NCI-H1417 (cell line): ENCODE measurements at regions not wholly inside any gene's neighbourhood (a gene's known extent, or its start where the extent isn't known, plus 50 kb on each side); places are given as distances from the start of the nearest gene placed in this dataset.

Experiments used
- DNase-seq, 3 experiments: peaks; one replicate each; lab custom pipeline; 2025; lab: John Stamatoyannopoulos, UW

DNA sequence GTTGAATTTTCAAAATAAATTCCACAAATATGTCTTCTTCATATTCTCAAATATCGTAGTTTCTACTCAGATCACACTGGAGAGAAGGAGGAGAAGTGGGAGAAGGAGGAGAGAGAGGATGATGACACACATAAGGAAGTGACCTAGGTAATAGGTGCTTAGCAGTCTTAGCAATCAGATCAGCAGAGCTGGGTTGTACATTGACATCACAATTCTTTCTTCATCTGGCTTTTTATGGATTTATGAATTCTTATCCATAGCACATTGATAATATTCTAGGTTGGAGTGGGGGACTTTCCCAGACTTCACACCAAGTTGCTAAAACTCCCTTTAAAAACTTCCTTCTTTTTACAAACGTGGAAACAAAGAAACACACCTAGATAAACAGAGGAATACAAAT is 86.9 kb downstream of the FGF9 start:
- no peak for DNase-seq

DNA sequence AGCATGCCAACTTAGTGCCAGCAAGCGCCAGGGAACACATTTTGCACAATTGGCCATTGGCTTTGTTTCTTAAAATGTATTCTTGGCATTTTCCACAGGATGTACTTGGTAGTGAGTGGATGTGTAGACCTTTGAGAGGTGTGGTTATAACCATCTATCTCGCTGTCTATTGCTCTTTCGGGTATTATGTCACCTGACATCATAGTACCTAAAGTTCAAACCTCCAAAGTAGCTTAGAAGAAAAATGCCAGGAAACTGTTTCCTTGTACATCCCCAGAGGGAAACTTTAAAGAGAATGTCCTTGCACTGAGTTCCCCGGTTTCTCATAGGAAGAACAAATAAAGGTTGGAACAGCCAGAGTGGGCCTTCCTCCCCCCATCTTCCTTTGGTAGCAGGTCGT is 87.6 kb downstream of the FGF9 start:
- DNase-seq: no peak

DNA sequence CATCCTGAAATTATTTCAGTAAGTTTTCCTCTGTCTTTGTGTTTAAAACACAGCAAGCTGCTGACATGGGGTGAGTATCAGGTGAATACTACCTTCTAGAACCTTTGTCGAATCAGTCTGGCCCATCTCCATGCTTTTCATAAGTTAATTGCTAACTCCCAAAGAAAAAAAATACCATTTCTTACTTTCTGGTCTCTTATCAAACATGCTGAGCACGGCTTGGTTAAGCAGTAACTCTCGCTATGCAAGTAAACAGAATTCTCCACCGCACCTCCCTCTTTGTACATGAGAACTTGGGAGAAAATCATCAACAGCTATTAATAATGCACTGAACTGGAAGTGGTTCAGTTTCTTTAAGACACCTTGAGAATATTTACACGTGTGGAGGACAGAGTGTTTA is 88.6 kb downstream of the FGF9 start:
- DNase-seq: no peak

DNA sequence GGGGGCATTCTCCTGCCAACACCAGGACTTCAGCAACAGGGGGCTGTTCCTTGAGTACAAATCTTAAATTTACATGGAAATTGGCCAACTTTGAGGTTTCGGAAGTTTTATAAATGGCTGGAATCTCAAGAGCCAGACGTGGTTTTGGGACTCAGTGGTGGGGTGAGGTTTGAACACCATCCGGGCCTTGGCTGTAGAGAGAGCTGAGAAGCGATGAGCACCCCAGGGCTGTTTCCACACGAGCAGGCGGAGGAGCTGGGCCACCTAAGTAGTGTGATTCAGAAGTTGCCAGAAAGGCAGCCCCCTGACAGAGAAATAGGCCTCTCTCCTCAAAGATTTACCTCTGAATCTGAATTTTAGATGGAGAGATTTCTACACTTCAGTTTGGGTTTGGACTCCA is 89.0 kb downstream of the FGF9 start:
- DNase-seq: no peak

DNA sequence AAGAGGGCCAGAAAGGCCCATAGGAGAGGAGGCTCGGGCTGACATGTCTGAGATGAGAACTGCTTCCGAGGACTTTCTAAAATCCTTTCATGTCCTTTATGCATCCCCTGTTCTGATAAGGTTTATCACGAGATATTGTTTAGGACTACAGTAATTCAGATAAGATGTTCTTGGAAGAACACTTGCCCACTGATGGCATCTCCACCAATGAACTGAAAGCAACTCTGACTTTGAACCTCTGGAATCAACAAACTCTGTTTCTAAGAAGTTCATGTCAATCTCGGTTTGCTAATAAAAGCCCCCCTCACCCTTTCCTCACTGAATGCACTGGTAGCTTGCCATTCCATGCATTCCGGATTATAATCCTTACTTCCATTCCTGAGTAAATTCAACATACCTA is 90.9 kb downstream of the FGF9 start:
- no peak for DNase-seq

DNA sequence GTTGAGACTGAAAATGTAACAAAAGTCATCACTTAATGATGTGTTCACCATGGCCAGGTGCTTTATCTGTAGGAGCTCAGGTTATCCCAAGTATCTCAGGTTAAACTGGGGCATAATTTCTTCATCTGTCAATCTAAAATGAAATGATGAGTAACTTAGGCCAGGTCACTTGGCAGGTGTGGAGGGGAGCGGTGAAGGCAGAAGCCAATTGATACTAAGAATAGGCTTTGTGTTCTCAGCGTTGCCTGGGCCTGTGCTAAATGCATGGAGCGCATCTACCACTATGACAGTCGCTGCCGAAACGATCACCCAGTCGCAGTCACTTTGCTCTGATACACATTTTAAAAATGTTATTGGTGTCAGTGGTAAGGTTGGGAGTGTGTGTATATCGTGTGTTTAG is 91.6 kb downstream of the FGF9 start:
- DNase-seq: no peak

DNA sequence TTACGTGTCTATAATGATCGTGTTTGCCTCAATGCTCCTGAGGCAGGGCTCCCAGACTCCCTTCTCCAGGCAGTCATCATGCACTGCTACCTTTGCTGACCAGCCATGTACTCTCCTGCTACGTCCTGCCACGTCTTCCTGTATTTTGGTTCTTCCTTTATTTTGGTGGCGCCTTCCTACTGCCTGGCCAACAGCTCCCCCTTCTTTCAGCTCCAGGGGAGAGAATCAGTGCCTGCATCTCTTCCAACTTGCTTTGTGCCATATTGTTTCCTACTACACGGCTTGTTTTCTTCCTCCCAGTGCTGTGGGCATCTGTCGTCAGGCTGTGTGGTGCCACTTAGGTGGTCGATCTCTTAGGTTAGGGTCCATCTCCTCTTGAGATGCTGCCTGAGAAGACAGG is 96.2 kb downstream of the FGF9 start:
- no peak for DNase-seq

DNA sequence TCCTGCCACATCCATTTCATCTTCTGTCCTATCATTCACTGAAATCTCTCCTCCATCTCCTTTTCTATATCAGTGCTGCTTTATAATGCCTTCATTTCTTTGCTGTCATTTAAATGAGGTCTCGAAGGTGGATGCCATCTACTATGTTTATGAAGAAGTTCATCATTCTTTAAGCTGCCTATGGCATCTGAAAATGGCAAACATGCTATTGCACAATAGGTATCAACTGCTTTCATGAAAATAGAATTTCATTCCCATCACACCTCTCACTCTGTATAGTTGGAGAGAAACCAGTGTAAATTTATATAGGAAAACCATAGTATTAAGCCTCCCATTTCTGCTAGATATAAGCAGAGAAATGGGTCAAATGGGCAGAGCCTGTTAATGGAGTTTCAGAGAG is 100.2 kb downstream of the FGF9 start:
- no peak for DNase-seq

DNA sequence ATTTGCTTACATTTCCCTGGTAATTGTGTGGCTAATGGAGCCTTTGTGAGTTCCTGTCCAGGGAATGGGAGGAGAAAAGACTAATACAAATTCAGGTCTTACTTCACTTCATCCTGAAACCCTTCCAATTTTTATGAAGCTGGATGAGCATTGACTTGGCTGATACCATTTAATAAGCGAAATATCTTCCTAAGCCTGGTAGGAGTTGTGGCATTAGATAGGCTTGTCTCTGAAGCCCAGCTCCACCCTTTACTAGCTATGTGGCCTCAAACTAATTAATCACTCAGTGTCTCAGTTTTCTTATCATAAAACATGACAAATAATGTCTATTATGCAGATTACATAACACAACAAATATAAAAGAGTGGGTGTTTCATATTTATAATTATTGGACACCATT is 106.3 kb downstream of the FGF9 start:
- no peak for DNase-seq

DNA sequence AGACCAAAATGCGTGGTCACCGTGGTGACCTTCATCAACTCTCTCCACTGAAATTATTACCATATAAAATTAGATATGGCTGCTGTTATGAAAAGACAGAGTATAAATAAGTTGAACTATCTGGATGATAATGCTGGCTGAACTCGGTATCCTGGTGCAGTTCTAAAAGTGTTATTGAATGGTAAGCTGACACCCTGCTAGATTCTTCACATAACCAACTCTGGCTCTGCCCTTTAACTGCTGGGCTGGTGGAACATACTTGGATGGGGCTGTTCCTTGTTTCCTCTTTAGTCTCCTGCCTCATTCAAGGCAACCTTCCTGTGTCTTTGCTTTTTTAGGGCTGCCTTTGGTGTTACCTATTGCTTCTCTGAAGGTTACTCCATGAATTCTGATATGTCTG is 106.9 kb downstream of the FGF9 start:
- no peak for DNase-seq

DNA sequence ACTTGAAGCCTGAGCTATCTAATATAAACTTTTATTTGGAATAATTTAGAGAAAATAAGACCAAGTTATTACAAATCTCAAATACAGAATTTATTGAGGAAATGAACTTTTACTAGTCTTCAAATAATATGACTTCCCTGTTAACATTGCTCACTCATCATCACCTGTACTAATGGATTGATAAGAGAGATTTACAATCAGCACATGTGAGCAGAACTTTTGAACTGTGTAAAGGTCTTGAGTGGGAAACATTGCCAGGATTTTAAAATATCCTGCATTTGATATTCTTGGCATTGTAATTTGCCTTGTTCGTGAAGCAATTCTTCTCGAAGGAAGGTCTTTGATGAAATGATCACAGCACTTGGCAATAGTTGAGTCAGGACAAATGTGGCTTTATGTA is 111.9 kb downstream of the FGF9 start:
- DNase-seq: no peak

DNA sequence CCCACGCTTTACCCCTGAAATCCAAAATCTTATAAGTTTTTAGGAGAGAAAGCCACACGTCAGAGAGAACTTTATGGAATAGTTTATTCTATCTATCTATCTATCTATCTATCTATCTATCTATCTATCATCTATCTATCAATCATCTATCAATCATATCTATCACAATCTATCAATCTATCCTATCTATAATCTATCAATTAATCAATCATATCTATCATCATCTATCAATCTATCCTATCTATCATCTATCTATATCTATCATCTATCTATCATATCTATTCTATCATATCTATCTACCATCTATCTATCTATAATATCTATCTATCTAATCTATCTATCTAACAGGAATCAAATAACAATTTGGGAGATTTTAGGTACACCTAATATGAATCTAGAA is 115.1 kb downstream of the FGF9 start:
- no peak for DNase-seq

DNA sequence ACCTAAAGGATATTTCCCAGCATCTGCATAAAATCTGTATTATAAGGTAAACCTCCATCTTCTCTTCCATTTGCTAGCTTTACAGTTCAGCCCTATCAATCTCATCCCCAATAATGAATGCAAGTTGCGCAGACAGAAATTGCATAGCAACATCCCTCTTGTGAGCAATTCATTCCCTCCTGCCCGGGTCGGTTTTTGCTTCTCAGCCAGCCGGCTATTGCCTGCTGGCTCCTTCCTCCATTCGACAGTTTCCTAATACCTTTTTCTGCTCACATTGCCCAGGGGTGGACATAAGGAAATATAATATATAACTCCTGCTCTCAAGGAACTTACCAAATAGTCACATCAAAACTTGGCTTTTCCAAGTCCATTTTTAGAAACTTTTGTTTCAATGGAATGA is 125.2 kb downstream of the FGF9 start:
- no peak for DNase-seq

DNA sequence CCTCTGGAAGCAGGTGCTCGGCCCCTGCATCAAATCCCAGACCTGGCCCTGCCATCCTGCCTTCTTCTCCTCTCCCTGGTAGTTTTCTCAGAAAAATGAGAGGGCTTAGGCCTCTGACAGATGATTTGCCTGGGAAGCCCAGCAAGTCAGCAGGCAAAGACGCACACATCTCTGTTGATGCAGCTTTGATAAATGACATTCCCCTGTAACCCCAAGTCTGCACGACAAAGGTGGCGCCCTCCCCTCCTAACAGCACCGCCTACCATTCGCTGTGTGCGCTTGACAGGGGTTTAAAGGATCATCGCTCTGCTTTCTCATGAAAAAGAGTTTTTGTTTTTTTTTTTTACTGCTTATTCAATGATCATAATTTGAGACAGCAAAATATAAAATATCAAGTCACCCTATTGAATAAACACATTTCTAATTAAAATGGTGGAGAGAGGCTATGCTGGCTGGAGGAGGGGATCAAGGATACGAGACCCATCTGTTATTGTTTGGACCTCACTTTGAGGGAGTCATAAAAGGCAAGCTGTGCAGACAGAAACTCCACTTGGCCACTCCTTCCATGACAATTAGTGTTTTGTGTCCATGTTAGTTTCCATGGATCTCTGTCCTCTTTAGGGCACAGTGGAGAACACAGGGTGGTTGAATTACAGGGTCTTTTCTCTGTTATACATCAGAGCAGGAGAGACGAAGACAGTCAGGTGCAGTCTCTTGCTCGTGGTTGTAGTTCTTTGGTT is 126.1 kb downstream of the FGF9 start:
- DNase-seq: no peak

DNA sequence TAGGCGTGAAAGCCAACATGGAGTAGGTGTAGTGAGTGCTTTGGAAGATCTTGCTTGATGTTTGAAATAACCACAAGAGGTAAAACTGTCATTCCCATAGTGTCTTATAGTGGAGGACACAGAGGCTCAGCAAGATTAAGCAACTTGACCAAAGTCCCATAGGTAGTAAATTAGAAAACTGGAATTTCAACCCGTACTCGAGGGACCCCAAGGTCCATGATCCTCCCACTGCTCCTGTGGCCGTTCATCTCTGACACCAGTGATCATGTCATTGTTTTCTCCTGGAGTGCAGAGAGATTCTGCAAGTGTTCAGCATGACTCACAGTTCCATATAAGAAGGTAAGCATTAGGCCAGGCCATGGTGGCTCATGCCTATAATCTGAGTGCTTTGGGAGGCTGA is 126.9 kb downstream of the FGF9 start:
- DNase-seq: no peak

DNA sequence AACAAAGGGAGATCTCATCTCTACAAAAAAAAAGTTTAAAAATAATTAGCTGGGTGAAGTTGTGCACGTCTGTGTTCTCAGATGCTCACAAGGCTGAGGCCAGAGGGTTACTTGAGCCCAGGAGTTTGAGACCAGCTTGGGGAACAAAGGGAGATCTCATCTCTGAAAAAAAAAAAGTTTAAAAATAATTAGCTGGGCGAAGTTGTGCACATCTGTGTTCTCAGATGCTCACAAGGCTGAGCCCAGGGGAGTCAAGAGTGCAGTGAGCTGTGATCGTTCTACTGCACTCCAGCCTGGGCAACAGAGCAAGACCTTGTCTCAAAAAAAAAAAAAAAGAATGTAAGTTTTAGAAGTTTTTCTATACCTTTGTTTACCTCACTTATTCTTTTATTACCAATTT is 127.3 kb downstream of the FGF9 start:
- DNase-seq: no peak

DNA sequence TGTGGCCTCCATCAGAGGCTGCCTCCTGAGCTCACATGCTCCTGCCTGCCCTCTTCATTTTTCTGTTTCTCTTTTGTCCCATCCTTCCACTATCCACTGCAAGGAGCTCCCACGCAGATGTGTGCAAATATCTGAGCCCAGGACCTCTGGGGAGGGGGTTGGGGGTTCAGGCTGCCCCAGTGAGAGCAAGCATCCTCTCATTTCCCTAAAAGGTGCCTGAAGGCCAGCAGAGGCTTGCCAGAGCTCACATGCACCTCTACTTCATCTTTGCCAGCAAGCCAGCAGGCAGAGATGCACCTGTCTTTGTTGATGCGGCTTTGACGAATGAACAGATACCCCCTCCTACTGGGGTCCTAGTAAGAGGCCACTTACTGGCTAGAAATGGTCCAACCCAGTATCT is 128.8 kb downstream of the FGF9 start:
- no peak for DNase-seq

DNA sequence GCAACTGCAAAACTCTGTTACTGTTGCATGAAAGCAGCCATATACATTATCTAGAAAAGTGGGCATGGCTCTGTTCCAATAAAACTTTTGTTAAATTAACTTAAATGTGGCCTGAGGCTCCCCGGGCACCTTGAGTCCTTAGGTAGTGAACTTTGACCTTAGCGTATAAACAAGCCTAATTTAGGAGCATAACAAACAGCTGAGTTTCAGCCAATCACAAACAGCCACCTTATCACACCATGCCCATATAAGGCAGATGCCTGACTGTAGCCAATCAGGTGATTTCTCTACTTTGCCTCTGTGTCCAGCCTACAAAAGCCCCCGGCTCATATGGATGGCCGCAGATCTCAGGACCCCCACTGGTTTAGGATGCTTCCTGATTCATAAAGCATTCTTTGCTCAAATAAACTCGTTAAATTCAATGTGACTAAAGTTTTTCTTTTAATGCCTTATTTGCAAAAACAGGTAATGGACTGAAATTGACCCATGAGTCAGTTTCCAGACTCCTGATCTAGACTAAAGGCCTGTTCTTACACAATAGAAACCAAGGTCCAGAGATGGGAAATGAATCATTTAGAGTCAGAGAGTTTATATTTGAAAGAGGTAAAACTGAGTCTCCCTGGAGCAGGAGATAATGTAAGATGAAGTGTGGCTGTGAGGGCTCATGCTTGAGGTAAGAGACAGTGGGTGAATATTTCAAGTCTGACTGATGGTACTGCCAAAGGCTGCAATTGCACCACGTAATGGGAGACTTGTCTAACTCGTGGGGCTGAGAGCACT is 130.2 kb downstream of the FGF9 start:
- DNase-seq: no peak

DNA sequence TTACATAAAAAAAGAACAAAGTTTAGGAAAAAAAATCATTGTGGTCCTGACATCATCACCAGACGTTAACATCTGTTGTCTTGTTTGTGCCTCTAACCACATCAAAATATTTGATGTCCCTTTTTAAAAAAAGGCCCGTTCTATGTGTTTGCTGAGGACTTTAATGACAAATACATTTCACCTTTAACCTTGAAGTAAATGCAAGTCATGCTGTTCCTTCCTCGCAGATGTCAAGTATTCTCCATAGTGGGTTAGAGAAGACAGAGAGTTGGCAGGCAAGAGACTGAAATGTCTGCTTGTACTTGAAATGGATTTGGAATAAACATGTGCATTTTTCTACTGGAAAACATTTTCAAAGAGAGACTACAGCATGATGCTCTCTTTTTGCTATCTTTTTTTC is 134.9 kb downstream of the FGF9 start:
- no peak for DNase-seq

DNA sequence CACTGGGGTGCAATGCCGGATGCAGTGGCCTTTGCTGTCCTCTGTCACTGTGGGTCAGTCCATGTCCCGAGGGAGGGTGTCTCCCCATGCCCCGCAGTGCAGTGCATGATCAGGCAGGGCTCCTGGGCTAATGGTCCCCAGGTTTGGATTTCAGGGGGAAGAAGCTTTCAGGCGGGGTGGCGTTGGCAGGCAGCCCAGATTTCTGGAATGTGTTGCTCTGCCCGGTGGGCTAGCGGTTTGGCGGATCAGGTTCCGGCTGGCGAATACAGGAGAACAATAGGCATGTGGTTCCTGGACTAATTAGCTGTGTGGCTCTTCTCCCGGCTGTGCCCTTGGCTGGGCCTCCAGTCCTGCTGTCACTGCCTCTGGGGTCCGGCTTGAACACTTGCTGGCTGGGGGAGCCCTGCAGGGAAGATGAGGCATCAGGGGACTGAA is 141.3 kb downstream of the FGF9 start:
- DNase-seq: peak in 1 of 3 experiments; percentile 47

DNA sequence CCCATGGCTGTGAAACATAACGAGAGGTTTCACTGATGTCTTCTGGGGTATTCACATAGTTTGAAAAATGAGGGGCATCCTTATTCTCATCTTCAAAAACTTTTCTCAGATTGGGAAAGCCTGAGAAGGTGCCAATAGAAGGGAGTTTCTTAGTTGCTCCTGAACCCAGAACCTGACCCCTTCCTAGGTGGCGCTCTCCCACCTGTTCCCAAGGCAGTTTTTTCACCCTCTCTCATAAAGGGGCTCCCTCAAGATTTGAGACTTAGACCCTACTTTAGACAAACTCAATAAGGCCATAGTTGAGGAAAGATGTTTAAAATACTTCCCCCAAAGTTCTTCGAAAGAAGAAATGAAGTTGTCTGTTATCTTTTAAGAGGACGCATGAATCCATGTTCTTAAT is 142.2 kb downstream of the FGF9 start:
- DNase-seq: no peak

DNA sequence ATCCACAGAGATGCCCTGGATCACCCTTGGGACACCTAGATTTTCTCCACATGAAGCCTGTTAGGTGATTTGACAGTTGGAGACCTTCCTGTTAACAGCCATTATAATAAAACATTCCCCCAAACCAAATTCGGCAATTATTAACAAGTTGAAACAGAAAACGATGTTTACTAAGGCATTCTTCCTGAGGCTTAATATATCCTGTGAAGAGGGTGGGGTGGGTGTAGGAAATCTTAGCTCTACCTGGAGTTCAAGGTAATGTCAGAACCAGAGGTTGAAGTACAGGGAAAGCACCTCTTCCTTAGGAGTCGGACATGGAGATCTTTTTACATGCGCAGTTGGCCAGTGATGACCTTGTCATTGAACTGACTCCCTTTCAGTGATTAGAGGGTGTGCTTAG is 143.0 kb downstream of the FGF9 start:
- no peak for DNase-seq

DNA sequence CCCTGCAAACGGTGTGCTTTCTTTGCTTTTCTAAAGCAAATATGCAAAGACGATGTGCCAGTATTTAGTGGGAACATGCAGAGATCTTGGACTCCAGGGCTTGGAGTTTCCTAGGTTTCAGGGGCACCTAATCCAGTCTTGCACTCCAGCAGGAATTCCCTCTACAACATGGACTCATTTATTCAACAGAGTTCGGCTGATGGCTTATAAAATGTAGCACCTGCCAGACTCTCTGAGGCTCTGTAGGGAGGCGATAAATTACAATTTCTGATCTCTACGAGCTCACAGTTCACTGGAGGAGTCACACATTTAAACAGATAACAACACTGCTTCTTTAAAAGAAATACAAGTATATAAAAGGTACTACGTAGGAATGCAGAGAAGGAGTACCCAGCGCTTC is 143.7 kb downstream of the FGF9 start:
- DNase-seq: no peak

DNA sequence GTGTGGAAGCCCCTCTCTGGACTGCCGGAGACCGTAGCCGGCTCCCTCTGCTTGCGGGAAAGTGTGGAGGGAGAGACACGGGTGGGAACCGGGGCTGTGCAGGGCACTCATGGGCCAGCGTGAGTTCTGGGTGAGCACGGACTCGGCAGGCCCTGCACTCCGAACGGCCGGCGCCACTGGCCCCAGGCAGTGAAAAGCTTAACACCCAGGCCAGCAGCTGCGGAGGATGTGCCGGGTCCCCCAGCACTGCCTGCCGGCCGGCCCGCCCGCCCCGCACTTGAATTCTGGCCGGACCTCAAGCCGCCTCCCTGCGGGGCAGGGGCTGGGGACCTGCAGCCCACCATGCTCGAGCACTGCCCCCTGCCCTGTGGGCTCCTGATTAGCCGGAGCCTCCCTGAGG is 147.0 kb downstream of the FGF9 start:
- DNase-seq: no peak
